ENCODE measurements at regions not wholly inside any gene's neighbourhood (a gene's known extent, or its start where the extent isn't known, plus 50 kb on each side); places are given as distances from the start of the nearest gene placed in this dataset.

GRCh38 chr9:3628239-3628638 is 102.4 kb upstream of the RFX3 start:
- TF ChIP-seq CTCF (IDR thresholded peaks at IDR 0.05 in 4 of 5, conservative IDR thresholded peaks at IDR 0.05 in 1 of 5) = no peak
- no peak for TF ChIP-seq POLR2A (IDR thresholded peaks at IDR 0.05)

Data from gastrocnemius medialis (tissue), 4 donors.